Stimulated activated CD4-positive, alpha-beta T cell treated with anti-CD3 and anti-CD28 coated beads, Interleukin-2, amount 100 ng/mL, for 48 hours (primary cell): ENCODE measurements at regions not wholly inside any gene's neighbourhood (a gene's known extent, or its start where the extent isn't known, plus 50 kb on each side); places are given as distances from the start of the nearest gene placed in this dataset.

Experiments
- DNase-seq, 2 donors: peaks; one replicate each; pipeline ENCODE4 v3.0.0-alpha.2; 2020

DNA sequence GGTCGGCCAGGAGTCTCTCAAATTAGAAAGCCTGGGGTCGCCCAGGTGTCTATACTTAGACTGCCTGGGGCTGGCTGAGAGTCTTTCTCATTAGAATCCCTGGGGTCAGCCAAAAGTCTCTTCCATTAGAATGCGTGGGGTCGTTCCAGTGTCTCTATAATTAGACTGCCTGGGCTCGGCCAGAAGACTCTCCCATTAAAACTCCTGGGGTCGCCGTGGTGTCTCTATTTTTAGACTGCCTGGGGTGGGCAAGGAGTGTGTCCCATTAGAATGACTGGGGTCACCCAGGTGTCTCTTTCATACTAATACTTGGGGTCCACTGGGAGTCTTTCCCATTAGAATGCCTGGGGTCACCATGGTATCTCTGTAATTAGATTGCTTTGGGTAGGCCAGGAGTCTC lies 2227.7 kb downstream of the TP53TG3F start:
- no peak for DNase-seq

DNA sequence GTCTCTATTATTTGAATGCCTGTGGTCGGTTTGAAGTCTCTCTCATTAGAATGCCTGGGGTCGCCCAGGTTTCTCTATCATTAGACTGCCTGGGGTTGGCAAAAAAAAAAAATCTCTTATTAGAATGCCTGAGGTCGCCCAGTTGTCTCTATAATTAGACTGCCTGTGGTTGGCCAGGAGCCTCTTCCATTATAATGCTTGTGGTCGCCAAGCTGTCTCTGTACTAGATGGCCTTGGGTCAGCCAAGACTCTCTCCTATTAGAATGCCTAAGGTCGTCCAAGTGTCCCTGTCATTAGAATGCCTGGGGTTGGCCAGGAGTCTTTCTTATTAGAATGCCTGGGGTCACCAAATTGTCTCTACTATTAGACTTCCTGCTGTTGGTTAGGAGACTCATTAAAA lies 2228.4 kb downstream of the TP53TG3F start:
- DNase-seq: no peak

DNA sequence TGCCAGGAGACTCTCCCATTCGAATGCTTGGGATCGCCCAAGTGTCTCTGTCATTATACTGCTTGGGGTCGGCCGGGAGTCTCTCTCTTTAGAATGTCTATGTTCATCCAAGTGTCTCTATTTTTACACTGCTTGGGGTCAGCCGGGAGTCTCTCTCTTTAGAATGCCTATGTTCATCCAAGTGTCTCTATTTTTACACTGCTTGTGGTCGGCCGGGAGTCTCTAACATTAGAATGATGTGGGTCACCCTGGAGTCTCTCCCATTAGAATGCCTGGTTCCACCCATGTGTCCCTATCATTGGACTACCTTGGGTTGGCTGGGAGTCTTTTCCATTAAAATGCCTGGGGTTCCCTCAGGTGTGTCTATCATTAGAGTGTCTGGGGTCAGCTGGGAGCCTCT lies 2230.4 kb downstream of the TP53TG3F start:
- DNase-seq: no peak

DNA sequence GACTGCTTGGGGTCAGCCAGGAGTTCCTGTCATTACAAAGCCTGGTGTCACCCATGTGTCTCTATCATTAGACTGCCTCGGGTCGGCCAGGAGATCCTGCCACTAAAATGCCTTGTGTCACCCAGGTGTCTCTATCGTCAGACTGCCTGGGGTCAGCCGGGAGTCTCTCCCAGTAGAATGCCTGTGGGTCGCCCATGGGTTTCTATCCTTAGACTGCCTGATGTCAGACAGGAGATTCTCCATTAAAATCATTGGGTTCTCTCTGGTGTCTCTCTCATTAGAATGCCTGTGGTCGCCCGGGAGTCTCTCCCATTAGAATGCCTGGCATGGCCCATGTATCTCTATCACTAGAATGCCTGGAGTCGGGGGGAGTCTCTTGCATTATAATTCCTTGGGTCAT lies 2231.0 kb downstream of the TP53TG3F start:
- DNase-seq: no peak

DNA sequence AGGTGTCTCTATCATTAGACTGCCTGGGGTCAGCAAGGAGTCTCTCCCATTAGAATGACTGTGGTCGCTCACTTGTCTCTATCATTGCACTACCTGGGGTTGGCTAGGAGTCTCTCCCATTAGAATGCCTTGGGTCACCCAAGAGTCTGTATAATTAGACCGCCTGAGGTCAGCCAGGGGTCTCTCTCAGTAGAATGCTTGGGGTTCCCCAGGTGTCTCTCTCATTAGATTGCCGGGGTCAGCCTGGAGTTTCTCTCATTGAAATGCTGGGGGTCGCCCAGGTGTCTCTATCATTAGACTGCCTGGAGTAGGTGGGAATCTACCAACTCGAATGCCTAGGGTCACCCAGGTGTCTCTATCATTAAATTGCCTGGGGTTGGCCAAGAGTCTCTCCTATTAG lies 2231.6 kb downstream of the TP53TG3F start:
- DNase-seq: no peak

DNA sequence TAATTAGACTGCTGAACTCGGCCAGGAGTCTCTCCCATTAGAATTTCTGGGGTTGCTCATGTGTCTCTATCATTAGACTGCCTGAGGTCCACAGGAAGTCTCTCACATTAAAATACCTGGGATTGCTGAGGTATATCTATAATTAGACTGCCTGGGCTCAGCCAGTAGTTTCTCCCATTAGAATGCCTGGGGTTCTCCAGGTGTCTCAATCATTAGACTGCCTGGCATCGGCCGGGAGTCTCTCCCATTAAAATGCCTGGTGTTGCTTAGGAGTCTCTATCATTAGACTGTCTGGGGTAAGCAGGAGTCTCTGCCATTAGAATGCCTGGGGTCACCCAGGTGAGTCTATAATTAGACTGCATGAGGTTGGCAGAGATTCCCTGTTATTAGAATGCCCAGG lies 2233.4 kb downstream of the TP53TG3F start:
- no peak for DNase-seq

DNA sequence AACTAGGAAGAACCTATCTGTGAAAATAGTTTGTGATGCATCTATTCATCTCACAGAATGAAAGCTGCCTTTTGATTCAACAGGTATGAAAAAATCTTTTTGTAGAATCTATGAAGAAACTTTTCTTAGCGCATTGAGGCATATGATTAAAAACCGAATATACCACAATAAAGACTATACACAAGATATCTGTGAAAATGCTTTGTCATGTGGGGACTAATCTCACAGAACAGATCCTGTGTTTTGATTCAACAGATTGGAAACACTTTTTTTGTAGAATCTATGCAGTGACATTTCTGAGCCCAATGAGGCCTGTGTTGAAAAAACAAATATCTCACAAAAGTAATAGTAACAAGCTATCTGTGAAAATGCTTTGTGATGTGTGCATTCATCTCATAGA lies 2247.5 kb downstream of the TP53TG3F start:
- DNase-seq: no peak

DNA sequence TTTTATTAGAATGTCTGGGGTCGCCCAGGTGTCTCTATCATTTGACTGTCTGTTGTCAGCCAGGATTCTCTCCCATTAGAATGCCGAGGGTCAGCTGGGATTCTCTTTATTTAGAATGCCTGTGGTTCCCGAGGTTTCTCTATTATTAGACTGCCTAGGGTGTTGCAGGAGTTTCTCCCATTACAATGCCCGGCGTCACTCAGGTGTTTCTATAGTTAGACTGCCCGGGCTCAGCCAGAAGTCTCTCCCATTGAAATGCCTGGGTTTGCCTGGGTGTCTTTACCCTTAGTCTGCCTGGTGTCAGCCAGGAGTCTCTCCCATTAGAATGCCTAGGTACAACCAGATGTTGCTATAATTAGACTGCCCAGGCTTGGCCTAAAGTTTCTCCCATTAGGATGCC lies 2252.0 kb downstream of the TP53TG3F start:
- DNase-seq: no peak

DNA sequence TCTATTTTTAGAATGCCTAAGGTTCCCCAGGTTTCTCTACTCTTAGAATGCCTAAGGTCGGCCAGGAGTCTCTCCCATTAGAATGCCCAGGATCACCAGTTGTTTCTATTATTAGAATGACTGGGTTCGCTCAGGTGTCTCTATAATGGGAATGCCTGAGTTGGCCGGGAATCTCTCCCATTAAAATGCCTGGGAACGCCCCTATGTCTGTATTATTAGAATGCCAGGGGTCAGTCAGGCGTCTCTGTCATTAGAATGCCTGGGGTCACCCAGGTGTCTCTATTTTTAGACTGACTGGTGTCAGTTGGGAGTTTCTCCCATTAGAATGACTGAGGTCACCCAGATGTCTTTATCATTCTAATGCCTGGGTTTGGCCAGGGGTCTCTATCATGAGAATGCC lies 2252.5 kb downstream of the TP53TG3F start:
- no peak for DNase-seq

DNA sequence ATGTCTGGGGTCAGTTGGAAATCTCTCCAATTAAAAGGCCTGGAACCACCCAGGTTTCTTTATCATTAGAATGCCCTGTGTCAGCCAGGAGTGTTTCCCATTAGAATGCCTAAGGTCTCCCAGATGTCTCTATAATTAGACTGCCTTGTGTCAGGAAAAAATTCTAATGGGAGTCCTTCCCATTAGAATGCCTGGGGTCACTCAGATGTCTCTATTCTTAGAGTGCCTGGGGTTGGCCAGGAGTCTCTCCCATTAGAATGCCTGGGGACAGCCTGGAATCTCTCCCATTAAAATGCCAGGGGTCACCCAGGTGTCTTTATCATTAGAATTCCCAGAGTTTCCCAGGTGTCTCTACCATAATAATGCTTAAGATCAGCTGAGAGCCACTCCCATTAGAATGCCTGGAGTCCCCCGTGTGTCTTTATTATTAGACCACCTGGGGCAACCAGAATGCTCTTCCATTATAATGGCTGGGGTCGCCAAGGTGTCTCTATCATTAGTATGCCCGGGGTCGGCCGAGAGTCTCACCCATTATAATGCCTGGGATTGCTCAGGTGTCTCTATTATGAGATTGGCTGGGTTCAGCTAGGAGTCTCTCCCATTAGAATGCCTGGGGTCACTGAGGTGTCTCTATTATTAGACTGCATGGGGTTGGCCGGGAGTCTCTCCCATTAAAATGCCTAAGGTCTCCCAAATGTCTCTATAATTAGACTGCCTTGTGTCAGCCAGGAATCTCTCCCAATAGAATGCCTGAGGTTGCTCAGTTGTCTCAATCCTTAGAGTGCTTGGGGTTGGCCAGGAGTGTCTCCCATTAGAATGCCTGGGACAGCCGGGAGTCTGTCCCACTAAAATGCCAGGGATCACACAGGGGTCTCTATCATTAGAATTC lies 2254.6 kb downstream of the TP53TG3F start:
- no peak for DNase-seq

DNA sequence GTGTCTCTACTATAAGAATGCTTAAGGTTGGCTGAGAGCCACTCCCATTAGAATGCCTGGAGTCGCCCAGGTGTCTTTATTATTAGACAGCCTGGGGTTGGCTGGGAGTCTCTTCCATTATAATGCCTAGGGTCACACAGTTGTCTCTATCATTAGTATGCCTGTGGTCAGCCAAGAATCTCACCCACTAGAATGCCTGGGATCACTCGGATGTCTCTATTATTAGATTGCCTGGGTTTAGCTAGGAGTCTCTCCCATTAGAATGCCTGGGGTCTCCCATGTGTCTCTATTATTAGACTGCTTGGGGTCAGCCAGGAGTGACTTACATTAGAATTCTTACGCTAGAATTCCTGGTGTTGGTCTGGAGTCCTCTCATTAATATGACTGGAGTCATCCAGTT lies 2255.3 kb downstream of the TP53TG3F start:
- no peak for DNase-seq

DNA sequence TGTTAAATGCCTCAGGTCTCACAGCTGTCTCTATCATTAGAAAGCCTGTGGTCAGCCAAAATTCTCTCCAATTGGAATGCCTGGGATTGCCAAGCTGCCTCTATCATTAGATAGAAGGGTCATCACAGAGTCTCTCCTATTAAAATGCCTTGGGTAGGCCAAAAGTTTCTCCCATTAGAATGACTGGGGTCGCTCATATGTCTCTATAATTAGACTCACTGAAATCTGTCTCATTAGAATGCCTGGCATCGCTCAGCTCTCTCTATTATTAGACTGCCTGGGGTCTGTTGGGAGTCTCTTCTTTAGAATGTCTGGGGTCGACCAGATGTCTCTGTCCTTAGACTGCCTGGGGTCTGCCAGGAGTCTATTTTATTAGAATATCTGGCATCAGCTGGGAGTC lies 2265.1 kb downstream of the TP53TG3F start:
- no peak for DNase-seq

DNA sequence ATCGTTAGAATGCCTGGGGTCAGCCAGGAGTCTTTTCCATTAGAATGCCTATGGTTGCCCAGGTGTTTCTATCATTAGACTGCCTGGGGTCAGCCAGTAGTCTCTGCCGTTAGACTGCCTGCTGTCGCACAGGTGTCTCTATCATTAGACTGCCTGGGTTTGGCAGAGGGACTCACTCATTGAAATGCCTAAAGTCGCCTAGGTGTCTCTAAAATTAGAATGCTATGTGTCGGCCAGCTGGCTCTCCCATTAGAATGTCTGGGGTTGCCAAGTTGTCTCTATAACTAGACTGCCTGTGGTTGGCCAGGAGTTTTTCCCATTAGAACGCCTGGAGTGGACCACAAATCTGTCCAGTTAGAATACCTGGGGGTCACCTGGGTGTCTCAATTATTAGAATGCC lies 2266.5 kb downstream of the TP53TG3F start:
- no peak for DNase-seq

DNA sequence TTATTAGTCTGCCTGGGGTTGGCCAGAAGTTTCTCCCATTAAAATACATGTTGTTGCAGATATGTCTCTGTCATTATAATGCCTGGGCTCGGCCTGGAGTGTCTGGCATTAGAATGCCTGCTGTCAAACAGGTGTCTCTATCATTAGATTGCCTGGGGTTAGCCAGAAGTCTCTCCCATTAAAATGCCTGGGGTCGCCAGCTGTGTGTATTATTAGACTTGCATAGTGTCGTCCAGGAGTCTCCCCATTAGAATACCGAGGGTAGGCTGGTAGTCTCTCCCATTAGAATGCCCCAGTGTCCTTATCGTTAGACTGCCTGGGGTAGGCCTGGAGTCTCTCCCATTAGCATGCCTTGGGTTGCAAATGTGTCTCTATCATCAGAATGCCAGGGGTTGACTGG lies 2270.8 kb downstream of the TP53TG3F start:
- no peak for DNase-seq

DNA sequence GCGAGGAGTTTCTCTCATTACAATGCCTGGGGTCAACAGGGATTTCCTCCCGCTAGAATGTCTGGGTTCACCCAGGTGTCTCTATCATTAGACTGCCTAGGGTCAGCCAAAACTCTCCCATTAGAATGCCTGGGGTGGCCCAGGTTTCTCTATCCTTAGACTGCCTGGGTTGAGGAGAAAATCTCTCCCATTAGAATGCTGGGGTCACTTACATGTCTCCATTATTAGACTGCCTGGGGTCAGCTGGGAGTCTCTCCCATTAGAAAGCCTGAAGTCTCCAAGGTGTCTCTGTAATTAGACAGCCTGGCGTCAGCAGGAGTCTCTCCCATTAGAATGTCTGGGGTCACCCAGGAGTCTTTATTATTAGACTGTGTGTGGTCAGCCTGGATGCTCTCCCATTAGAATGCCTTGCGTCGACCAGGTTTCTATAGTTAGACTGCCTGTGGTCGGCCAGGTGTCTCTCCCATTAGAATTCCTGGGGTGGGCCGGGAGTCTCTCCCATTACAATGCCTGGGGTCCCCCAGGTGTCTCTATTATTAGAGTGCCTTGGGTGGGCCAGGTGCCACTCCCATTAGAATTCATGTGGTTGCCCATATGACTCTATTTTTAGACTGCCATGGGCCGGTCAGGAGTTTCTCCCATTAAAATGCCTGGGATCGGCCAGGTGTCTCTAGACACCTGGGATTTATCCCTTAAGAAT lies 2272.1 kb downstream of the TP53TG3F start:
- DNase-seq: no peak

DNA sequence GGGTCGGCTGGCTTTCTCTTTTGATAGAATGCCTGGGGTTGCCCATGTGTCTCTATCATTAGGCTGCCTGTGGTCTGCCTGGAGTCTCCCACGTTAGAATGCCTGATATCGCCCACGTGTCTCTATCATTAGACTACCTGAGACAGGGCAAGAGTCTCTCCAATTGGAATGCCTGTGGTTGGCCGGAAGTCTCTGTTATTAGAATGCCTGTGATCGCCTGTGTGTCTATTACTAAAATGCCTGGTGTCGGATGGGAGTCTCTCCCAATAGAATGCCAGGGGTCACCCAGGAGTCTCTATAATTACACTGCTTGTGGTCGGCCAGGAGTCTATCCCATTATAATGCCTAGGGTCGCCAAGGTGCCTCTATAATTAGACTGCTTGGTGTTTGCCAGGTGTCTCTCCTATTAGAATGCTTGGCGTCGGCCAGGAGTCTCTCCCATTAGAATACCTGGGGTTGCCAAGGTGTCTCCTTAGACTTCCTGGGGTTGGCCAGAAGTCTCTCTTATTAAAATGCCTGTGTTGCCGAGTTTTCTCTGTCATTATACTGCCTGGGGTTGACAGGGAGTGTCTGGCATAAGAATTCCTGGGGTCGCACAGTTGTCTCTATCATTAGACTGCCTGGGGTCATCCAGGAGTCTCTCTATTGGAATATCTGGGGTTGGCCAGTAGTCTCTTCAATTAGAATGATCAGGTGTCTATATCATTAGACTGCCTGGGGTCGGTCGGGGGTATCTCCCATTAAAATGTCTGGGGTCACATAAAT lies 2272.8 kb downstream of the TP53TG3F start:
- no peak for DNase-seq

DNA sequence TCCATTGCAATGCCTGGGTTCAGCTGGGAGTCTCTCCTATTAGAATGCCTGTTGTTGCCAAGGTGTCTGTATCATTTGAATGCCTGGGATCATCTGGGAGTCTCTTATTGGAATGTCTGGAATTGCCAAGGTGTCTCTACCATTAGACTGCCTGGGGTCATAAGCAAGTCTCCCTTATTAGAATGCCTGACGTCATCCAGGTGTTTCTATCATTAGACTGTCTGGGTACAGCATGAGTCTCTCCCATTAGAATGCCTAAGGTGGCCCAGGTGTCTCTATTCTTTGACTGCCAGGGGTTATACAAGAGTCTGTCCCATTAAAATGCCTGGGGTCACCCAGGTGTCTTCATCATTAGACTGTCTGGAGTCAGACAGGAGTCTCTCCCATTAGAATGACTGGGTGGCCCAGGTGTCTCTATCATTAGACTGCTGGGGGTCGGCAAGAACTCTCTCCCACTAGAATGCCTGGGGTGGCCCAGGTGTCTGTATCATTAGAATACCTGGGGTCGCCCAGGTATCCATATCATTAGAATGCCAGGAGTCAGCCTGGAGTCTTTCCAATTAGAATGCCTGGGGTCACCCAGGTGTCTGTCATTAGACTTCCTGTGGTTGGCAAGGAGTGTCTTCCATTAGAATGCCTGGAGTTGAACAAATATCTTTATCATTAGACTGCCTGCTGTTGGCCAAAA lies 2274.0 kb downstream of the TP53TG3F start:
- DNase-seq: no peak

DNA sequence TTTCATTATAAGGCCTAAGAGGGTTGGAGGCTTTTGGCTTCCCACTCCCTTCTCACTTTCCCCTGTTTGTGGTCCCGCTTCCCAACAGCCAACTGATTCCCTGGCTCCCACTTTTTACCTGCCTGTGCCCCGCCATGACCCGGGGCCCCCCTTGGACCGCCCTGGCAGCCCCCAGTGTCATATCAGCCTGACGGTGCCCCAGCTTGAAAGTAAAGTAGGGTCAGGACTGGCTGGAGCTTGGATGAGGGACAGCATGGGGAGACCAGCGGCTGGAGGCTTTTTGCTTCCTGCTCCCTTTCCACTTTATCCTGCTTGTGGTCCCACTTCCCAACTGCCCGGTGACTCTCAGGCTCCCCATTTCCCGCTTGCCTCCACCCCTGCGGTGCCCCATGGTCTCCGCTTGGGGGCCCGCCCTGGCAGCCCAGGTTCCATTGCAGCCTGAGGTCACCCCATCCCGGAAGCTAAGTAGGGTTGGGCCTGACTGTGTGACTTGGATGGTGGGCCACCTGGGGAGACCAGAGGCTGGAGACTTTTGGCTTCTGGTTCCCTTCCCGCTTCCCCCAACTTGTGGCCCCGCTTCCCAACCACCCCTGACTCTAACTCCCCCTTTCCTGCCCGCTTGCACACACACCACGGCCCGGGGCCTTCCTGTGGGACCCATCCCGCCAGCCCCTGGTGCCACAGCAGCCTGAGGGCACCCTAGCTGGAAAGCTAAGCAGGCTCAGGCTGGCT lies 2274.7 kb downstream of the TP53TG3F start:
- no peak for DNase-seq

DNA sequence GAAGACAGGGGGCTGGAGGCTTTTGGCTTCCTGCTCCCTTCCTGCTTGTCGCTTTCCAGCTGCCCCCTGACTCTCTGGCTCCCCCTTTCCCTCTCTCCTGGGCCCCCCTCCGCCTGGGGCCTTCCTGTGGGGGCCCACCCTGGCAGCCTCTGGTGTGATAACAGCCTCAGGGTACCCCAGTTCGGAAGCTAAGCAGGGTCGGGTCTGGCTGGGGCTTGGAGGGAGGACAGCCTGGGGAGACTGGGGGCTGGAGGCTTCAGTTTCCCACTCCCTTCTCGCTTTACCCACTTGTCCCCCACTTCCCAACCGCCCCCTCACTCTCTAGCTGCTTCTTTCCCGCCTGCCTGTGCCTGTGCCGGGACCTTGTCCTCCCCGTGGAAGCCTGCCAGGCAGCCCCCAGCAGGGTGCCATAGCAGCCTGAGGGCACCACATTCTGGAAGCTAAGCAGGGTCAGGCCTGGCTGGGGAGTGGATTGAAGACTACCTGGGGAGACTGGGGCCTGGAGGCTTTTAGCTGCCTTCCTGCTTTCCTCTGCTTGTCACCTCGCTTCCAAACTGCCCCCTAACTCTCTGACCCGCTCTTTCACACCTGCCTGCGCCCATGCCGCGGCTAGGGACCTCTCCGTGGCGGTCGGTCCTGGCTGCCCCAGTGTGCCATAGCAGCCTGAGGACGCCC lies 2275.5 kb downstream of the TP53TG3F start:
- DNase-seq: no peak

DNA sequence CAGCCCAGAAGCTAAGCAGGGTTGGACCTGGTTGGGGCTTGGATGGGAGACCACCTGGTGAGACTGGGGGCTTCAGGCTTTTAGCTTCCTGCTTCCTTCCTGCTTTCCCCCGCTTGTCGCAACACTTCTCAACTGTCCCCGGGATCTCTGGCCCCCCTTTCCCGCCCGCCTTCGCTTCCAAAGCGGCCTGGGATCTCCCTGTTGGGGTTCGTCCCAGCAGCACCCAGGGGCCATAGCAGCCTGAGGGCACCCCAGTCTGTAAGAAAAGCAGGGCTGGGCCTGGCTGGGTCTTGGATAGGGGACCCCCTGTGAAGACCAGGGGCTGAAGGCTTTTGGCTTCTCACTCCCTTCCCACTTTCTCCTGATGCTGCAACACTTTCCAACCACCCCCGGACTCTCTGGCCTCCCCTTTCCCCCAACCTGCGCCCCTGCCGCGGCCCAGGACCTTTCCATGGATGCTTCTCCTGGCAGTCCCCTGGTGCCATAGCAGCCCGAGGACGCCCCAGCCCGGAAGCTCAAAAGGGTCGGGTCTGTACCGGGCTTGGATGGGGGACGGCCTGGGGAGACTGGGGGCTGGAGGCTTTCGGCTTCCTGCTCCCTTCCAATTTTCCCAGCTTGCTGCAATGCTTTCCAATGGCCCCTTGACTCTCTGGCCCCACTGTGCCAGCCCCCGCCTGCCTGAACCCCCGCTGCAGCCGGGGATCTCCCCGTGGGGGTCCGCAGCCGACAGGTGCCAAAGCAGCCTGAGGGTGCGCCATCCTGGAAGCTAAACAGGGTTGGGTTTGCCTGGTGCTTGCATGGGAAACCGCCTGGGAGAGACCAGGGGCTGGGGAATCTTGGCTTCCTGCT lies 2276.2 kb downstream of the TP53TG3F start:
- no peak for DNase-seq

DNA sequence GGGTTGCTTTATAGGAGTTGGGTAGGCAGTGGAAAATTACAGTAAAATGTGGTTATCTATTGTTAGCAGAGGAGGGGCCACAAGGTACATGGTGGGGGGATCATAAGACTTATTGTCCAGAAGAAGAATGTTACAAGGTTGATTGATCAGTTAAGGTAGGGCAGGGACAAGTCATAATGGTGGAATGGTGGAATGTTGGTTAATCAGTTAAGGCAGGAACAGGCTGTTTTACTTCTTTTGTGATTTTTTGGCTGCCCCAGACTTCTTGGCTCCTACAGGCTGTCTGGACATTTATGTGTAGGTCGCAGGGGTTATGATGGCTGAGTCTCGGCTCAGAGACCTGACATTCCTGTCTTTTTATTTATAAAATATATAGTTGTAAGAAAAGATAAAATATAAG lies 2277.1 kb downstream of the TP53TG3F start:
- DNase-seq: no peak
